SK-N-SH (cell line): ENCODE measurements at regions not wholly inside any gene's neighbourhood (a gene's known extent, or its start where the extent isn't known, plus 50 kb on each side); places are given as distances from the start of the nearest gene placed in this dataset.

Source experiments
- CTCF ChIA-PET: fragments of 300-600, 350-600 bp; formaldehyde crosslinking; extraction: SDS; loops from one replicate; lab custom pipeline; 2021; lab: Yijun Ruan, JAX
- POLR2A ChIA-PET: fragments of 350-600 bp; sonication (Branson Sonifier 250); formaldehyde crosslinking; extraction: SDS; loops from one replicate; lab custom pipeline; 2020; ENCODE audit warnings: antibody characterized with exemption, inconsistent platforms; lab: Yijun Ruan, JAX
- DNase-seq: peaks from one replicate; pipeline ENCODE4 v3.0.0; 2012
- H2AFZ ChIP-seq: fragments of 200-600 bp; sonication (generic); 2 replicates; pipeline ENCODE4 v1.8.1; 2016; ENCODE audit warnings: antibody characterized with exemption, mild to moderate bottlenecking, low read depth
- H3F3A ChIP-seq: fragments of 200-600 bp; sonication (generic); replicated peaks from 2 replicates; pipeline ENCODE3; 2016; ENCODE audit warnings: antibody characterized with exemption, mild to moderate bottlenecking; ENCODE audit not compliant: insufficient read depth
- H3K27ac ChIP-seq, 2 experiments: fragments of 200-500 bp in 1 of 2; fragments of 200-600 bp in 1 of 2; sonication (Bioruptor generic) in 1 of 2; sonication (generic), shearing (Covaris generic) in 1 of 2; 2 replicates each; pipeline versions ENCODE4 v1.5.1 to v1.6.1; 2014 to 2016; ENCODE audit warnings: low read depth in 2 of 2, inconsistent platforms in 1 of 2, low read length in 1 of 2, mild to moderate bottlenecking in 1 of 2, mixed read lengths in 1 of 2
- H3K27me3 ChIP-seq: fragments of 200-600 bp; sonication (generic), shearing (Covaris generic); 2 replicates; pipeline ENCODE4 v1.6.1; 2016; ENCODE audit warnings: mixed run types; ENCODE audit not compliant: insufficient read depth
- H3K36me3 ChIP-seq, 2 experiments: fragments of 200-500 bp in 1 of 2; fragments of 200-600 bp in 1 of 2; sonication (Bioruptor generic) in 1 of 2; sonication (generic) in 1 of 2; replicated peaks in 1 of 2; 2 replicates each; pipeline versions ENCODE3 to v1.5.1; 2014 to 2016; ENCODE audit warnings: low read length in 1 of 2, mild to moderate bottlenecking in 1 of 2; ENCODE audit not compliant: insufficient read depth in 2 of 2, control insufficient read depth in 1 of 2
- H3K4me1 ChIP-seq, 2 experiments: fragments of 200-500 bp in 1 of 2; fragments of 200-600 bp in 1 of 2; sonication (Bioruptor generic) in 1 of 2; sonication (generic), shearing (Covaris generic) in 1 of 2; 2 replicates each; pipeline versions ENCODE4 v1.5.1 to v1.6.1; 2014 to 2016; ENCODE audit warnings: low read depth in 1 of 2, low read length in 1 of 2, mixed run types in 1 of 2; ENCODE audit not compliant: insufficient read depth in 2 of 2, control insufficient read depth in 1 of 2
- H3K4me2 ChIP-seq: fragments of 200-600 bp; sonication (generic), shearing (Covaris generic); 2 replicates; pipeline ENCODE4 v1.6.1; 2017; ENCODE audit warnings: mixed run types
- H3K4me3 ChIP-seq, 2 experiments: fragments of 200-500 bp in 1 of 2; fragments of 200-600 bp in 1 of 2; sonication (Bioruptor generic) in 1 of 2; sonication (generic), shearing (Covaris generic) in 1 of 2; 2 replicates each; pipeline versions ENCODE4 v1.5.1 to v1.8.1; 2014 to 2016; ENCODE audit warnings: low read depth in 2 of 2, inconsistent platforms in 1 of 2, low read length in 1 of 2, mild to moderate bottlenecking in 1 of 2, mixed read lengths in 1 of 2, moderate library complexity in 1 of 2
- H3K79me2 ChIP-seq: fragments of 200-600 bp; sonication (generic); 2 replicates; pipeline ENCODE4 v1.8.1; 2017; ENCODE audit warnings: mild to moderate bottlenecking; ENCODE audit not compliant: insufficient read depth
- H3K9ac ChIP-seq: fragments of 200-600 bp; sonication (generic); 2 replicates; pipeline ENCODE4 v1.6.1; 2017; ENCODE audit warnings: mixed run types
- H3K9me2 ChIP-seq: fragments of 200-600 bp; sonication (generic); 2 replicates; pipeline ENCODE4 v1.6.1; 2017; ENCODE audit warnings: mixed run types
- H3K9me3 ChIP-seq: fragments of 200-600 bp; sonication (generic); 2 replicates; pipeline ENCODE4 v1.6.1; 2017; ENCODE audit warnings: mixed run types, mild to moderate bottlenecking, moderate library complexity
- H4K20me1 ChIP-seq: fragments of 200-600 bp; sonication (generic); 2 replicates; pipeline ENCODE4 v1.6.1; 2017; ENCODE audit warnings: mild to moderate bottlenecking, mixed run types; ENCODE audit not compliant: insufficient read depth
- ELF1 ChIP-seq: IDR thresholded peaks from 2 replicates; pipeline ENCODE4 v1.4.0; 2012
- EP300 ChIP-seq, 2 experiments: IDR thresholded peaks; 2 replicates each; pipeline versions ENCODE4 v1.4.0 to v1.6.1; 2012; ENCODE audit warnings: borderline replicate concordance in 1 of 2, low read depth in 1 of 2, low read length in 1 of 2
- FOSL2 ChIP-seq: IDR thresholded peaks from 2 replicates; pipeline ENCODE4 v1.4.0; 2012; ENCODE audit warnings: low read depth, mild to moderate bottlenecking, moderate library complexity, borderline replicate concordance
- FOXM1 ChIP-seq: IDR thresholded peaks from 2 replicates; pipeline ENCODE4 v1.4.0; 2012; ENCODE audit warnings: low read depth, mild to moderate bottlenecking
- GATA2 ChIP-seq: sonication (generic); formaldehyde crosslinking; IDR thresholded peaks from 2 replicates; pipeline ENCODE4 v1.5.0; 2020; ENCODE audit warnings: mild to moderate bottlenecking, missing genetic modification reagents
- IRF3 ChIP-seq: fragments of 150-350 bp; IDR thresholded peaks from 2 replicates; pipeline ENCODE4 v1.6.1; 2016; ENCODE audit warnings: mild to moderate bottlenecking, low read depth, low read length
- MEF2A ChIP-seq: IDR thresholded peaks from 2 replicates; pipeline ENCODE4 v1.4.0; 2012; ENCODE audit warnings: low read depth, borderline replicate concordance
- NRF1 ChIP-seq: IDR thresholded peaks from 2 replicates; pipeline ENCODE4 v1.6.1; 2012; ENCODE audit warnings: low read depth, mild to moderate bottlenecking, low read length
- PBX3 ChIP-seq: IDR thresholded peaks from 2 replicates; pipeline ENCODE4; 2012
- RCOR1 ChIP-seq: fragments of 150-350 bp; IDR thresholded peaks from 2 replicates; pipeline ENCODE4 v1.6.1; 2017; ENCODE audit warnings: antibody characterized with exemption, low read length
- SIN3A ChIP-seq: IDR thresholded peaks from 2 replicates; pipeline ENCODE4 v1.6.1; 2012; ENCODE audit warnings: low read depth, mild to moderate bottlenecking, low read length, moderate library complexity, borderline replicate concordance
- SMC3 ChIP-seq: IDR thresholded peaks from 2 replicates; pipeline ENCODE4 v1.6.1; 2012; ENCODE audit warnings: low read depth, low read length, improper control_type of control experiment
- TAF1 ChIP-seq: IDR thresholded peaks from 2 replicates; pipeline ENCODE4 v1.6.1; 2012; ENCODE audit warnings: low read depth, mild to moderate bottlenecking, low read length, moderate library complexity, borderline replicate concordance
- TEAD4 ChIP-seq: IDR thresholded peaks from 2 replicates; pipeline ENCODE4 v1.4.0; 2012; ENCODE audit warnings: mild to moderate bottlenecking, borderline replicate concordance; ENCODE audit not compliant: insufficient read depth
- WGBS: methylation state at CpG from one replicate; pipeline ENCODE4 v1.1.6; 2017; ENCODE audit warnings: low lambda C conversion rate; 5-methylcytosine and 5-hydroxymethylcytosine counted together
- TF ChIP-seq, protein P1 (sequence below): fragments of 150-350 bp; IDR thresholded peaks from 2 replicates; pipeline ENCODE4 v1.6.1; 2017; ENCODE audit warnings: antibody characterized with exemption, low read length, low read depth, borderline replicate concordance
- TF ChIP-seq, protein P2 (sequence below): IDR thresholded peaks from 2 replicates; pipeline ENCODE4 v1.4.0; 2012; ENCODE audit warnings: low read depth
- TF ChIP-seq, protein P3 (sequence below): fragments of 200-600 bp; sonication (generic); IDR thresholded peaks from 2 replicates; pipeline ENCODE4 v1.6.1; 2017; ENCODE audit warnings: antibody characterized with exemption, mild to moderate bottlenecking, moderate library complexity

GRCh38 chr4:175190654-175191053 is 272.5 kb downstream of the ADAM29 start:
- Histone ChIP-seq H3K9me2 (no peaks in the 10 kb centered on the region; the same call in 1 of the 2 replicates), H3K9me3 (no peaks in the 10 kb centered on the region), H3K4me2 (no peak overlapping the region), H3K27me3 (no peaks in the 10 kb centered on the region), H3K4me1 (no peaks in the 10 kb centered on the region), H3K4me3 (no peak overlapping the region), H3F3A (no peaks in the 10 kb centered on the region), H2AFZ (no peak overlapping the region), H3K27ac (no peak overlapping the region), H3K9ac (no peak overlapping the region), H3K36me3 (no peaks in the 10 kb centered on the region), H4K20me1 (no peaks in the 10 kb centered on the region), H3K79me2 (no peaks in the 10 kb centered on the region)
- TF ChIP-seq, protein P1, sequence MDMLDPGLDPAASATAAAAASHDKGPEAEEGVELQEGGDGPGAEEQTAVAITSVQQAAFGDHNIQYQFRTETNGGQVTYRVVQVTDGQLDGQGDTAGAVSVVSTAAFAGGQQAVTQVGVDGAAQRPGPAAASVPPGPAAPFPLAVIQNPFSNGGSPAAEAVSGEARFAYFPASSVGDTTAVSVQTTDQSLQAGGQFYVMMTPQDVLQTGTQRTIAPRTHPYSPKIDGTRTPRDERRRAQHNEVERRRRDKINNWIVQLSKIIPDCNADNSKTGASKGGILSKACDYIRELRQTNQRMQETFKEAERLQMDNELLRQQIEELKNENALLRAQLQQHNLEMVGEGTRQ = no peak
- TF ChIP-seq PBX3 (no peak), SMC3 (no peak), ELF1 (no peak), EP300 (IDR thresholded peaks at IDR 0.05; ENCODE audit: borderline replicate concordance in 1 of 2, low read depth in 1 of 2, low read length in 1 of 2) (no peak), TEAD4 (no peak), GATA2 (CRISPR knock-in tag) (no peak), FOSL2 (no peak), SIN3A (no peak), FOXM1 (no peak), RCOR1 (no peak), NRF1 (no peak), TAF1 (no peak), MEF2A (no peak), IRF3 (no peak)
- TF ChIP-seq, protein P2, sequence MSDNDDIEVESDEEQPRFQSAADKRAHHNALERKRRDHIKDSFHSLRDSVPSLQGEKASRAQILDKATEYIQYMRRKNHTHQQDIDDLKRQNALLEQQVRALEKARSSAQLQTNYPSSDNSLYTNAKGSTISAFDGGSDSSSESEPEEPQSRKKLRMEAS = no peak
- TF ChIP-seq, protein P3, sequence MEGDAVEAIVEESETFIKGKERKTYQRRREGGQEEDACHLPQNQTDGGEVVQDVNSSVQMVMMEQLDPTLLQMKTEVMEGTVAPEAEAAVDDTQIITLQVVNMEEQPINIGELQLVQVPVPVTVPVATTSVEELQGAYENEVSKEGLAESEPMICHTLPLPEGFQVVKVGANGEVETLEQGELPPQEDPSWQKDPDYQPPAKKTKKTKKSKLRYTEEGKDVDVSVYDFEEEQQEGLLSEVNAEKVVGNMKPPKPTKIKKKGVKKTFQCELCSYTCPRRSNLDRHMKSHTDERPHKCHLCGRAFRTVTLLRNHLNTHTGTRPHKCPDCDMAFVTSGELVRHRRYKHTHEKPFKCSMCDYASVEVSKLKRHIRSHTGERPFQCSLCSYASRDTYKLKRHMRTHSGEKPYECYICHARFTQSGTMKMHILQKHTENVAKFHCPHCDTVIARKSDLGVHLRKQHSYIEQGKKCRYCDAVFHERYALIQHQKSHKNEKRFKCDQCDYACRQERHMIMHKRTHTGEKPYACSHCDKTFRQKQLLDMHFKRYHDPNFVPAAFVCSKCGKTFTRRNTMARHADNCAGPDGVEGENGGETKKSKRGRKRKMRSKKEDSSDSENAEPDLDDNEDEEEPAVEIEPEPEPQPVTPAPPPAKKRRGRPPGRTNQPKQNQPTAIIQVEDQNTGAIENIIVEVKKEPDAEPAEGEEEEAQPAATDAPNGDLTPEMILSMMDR = no peak
- CTCF ChIA-PET = no interaction called here
- POLR2A ChIA-PET = no interaction called here
- 15% methylated on average over 3 of the region's 3 CpGs for WGBS
- DNase-seq = no peak
